ENCODE measurements at regions not wholly inside any gene's neighbourhood (a gene's known extent, or its start where the extent isn't known, plus 50 kb on each side); places are given as distances from the start of the nearest gene placed in this dataset.

- 7 to 25% methylated on average over 2 of the region's 2 CpGs for WGBS, 2 experiments (ENCODE audit: low coverage in 1 of 2, low lambda C conversion rate in 2 of 2, missing lambda C conversion rate in 2 of 2)
- Histone ChIP-seq H3K9me3 (ENCODE audit: low read depth) (peaks cover 3% of the 10 kb centered on the region), H3K36me3 (ENCODE audit: low read depth) (no peaks in the 10 kb centered on the region), H3K4me2 (ENCODE audit: unreplicated experiment) (no peak overlapping the region), H2AFZ (no peak overlapping the region), H3K27ac (no peak overlapping the region), H3K4me1 (ENCODE audit: insufficient read depth) (no peaks in the 10 kb centered on the region), H3K9me2 (ENCODE audit: insufficient read depth) (no peaks in the 10 kb centered on the region; the same call in 1 of the 2 replicates), H4K20me1 (ENCODE audit: insufficient read depth) (no peaks in the 10 kb centered on the region), H3K9ac (no peak overlapping the region), H3F3A (ENCODE audit: insufficient read depth) (no peaks in the 10 kb centered on the region), H3K4me3 (no peak overlapping the region), H3K79me2 (ENCODE audit: insufficient read depth) (no peaks in the 10 kb centered on the region), H3K27me3 (replicated peaks; ENCODE audit: insufficient read depth) (no peaks in the 10 kb centered on the region)
- TF ChIP-seq EZH2 (IDR thresholded peaks at IDR 0.05; ENCODE audit: insufficient read depth, poor library complexity, severe bottlenecking) (no peak), EZH2phosphoT487 (IDR thresholded peaks at IDR 0.05; ENCODE audit: insufficient read depth, low read depth) (no peak)
- DNase-seq = no peak
- in situ Hi-C loops (cut with MboI) = no loop called here
These were observed 374.3 kb downstream of the PCDH7 start for GRCh38 chr4:31094474-31094873.

- no peak overlapping the region for H3K9ac ChIP-seq
- no peak for TF ChIP-seq EZH2 (IDR thresholded peaks at IDR 0.05; ENCODE audit: insufficient read depth, poor library complexity, severe bottlenecking)
- no peak for TF ChIP-seq EZH2phosphoT487 (IDR thresholded peaks at IDR 0.05; ENCODE audit: insufficient read depth, low read depth)
- in situ Hi-C loops (cut with MboI) = no loop called here
- no peak overlapping the region for H3K4me2 ChIP-seq (ENCODE audit: unreplicated experiment)
- no peak for DNase-seq
- H3K9me3 ChIP-seq (ENCODE audit: low read depth) = peaks cover 3% of the 10 kb centered on the region
- no peak overlapping the region for H3K4me3 ChIP-seq
- no peak overlapping the region for H3K27ac ChIP-seq
- WGBS, 2 experiments (ENCODE audit: low coverage in 1 of 2, low lambda C conversion rate in 2 of 2, missing lambda C conversion rate in 2 of 2) = 19 to 26% methylated on average over 6 of the region's 6 CpGs
- H3K79me2 ChIP-seq (ENCODE audit: insufficient read depth) = no peaks in the 10 kb centered on the region
- H3K27me3 ChIP-seq (replicated peaks; ENCODE audit: insufficient read depth) = no peaks in the 10 kb centered on the region
- H3F3A ChIP-seq (ENCODE audit: insufficient read depth) = no peaks in the 10 kb centered on the region
- H3K4me1 ChIP-seq (ENCODE audit: insufficient read depth) = no peaks in the 10 kb centered on the region
- no peaks in the 10 kb centered on the region for H4K20me1 ChIP-seq (ENCODE audit: insufficient read depth)
- no peak overlapping the region for H2AFZ ChIP-seq
- no peaks in the 10 kb centered on the region; the same call in 1 of the 2 replicates for H3K9me2 ChIP-seq (ENCODE audit: insufficient read depth)
- no peaks in the 10 kb centered on the region for H3K36me3 ChIP-seq (ENCODE audit: low read depth)
These were observed 377.8 kb downstream of the PCDH7 start for GRCh38 chr4:31097999-31098398.

- TF ChIP-seq EZH2phosphoT487 (IDR thresholded peaks at IDR 0.05; ENCODE audit: insufficient read depth, low read depth) = no peak
- TF ChIP-seq EZH2 (IDR thresholded peaks at IDR 0.05; ENCODE audit: insufficient read depth, poor library complexity, severe bottlenecking) = no peak
- H3K27me3 ChIP-seq (replicated peaks; ENCODE audit: insufficient read depth) = no peaks in the 10 kb centered on the region
- 3 to 6% methylated on average over 1 of the region's 1 CpG for WGBS, 2 experiments (ENCODE audit: low coverage in 1 of 2, low lambda C conversion rate in 2 of 2, missing lambda C conversion rate in 2 of 2)
- no peak overlapping the region for H3K9ac ChIP-seq
- no peak overlapping the region for H2AFZ ChIP-seq
- in situ Hi-C loops (cut with MboI) = no loop called here
- H3K4me3 ChIP-seq = no peak overlapping the region
- peaks cover 3% of the 10 kb centered on the region for H3K9me3 ChIP-seq (ENCODE audit: low read depth)
- H3F3A ChIP-seq (ENCODE audit: insufficient read depth) = no peaks in the 10 kb centered on the region
- H3K27ac ChIP-seq = no peak overlapping the region
- no peaks in the 10 kb centered on the region for H3K4me1 ChIP-seq (ENCODE audit: insufficient read depth)
- H3K79me2 ChIP-seq (ENCODE audit: insufficient read depth) = no peaks in the 10 kb centered on the region
- H4K20me1 ChIP-seq (ENCODE audit: insufficient read depth) = no peaks in the 10 kb centered on the region
- H3K36me3 ChIP-seq (ENCODE audit: low read depth) = no peaks in the 10 kb centered on the region
- no peak for DNase-seq
- no peaks in the 10 kb centered on the region; the same call in 1 of the 2 replicates for H3K9me2 ChIP-seq (ENCODE audit: insufficient read depth)
- H3K4me2 ChIP-seq (ENCODE audit: unreplicated experiment) = no peak overlapping the region
These were observed 380.4 kb downstream of the PCDH7 start for GRCh38 chr4:31100536-31100935.

GRCh38 chr4:31104043-31104442, 383.9 kb downstream of the PCDH7 start:
- Histone ChIP-seq H3K27me3 (replicated peaks; ENCODE audit: insufficient read depth) (no peaks in the 10 kb centered on the region), H3K36me3 (ENCODE audit: low read depth) (no peaks in the 10 kb centered on the region), H3K4me1 (ENCODE audit: insufficient read depth) (no peaks in the 10 kb centered on the region), H3K4me3 (no peak overlapping the region), H3K27ac (no peak overlapping the region), H3K9me3 (ENCODE audit: low read depth) (no peaks in the 10 kb centered on the region), H3F3A (ENCODE audit: insufficient read depth) (no peaks in the 10 kb centered on the region), H3K4me2 (ENCODE audit: unreplicated experiment) (no peak overlapping the region), H3K9me2 (ENCODE audit: insufficient read depth) (no peaks in the 10 kb centered on the region), H2AFZ (no peak overlapping the region), H4K20me1 (ENCODE audit: insufficient read depth) (no peaks in the 10 kb centered on the region), H3K9ac (no peak overlapping the region), H3K79me2 (ENCODE audit: insufficient read depth) (no peaks in the 10 kb centered on the region)
- in situ Hi-C loops (cut with MboI) = no loop called here
- WGBS, 2 experiments (ENCODE audit: low coverage in 1 of 2, low lambda C conversion rate in 2 of 2, missing lambda C conversion rate in 2 of 2) = 24 to 33% methylated on average over 1 of the region's 1 CpG
- TF ChIP-seq EZH2phosphoT487 (IDR thresholded peaks at IDR 0.05; ENCODE audit: insufficient read depth, low read depth) = no peak
- no peak for TF ChIP-seq EZH2 (IDR thresholded peaks at IDR 0.05; ENCODE audit: insufficient read depth, poor library complexity, severe bottlenecking)
- no peak for DNase-seq

- H3K27me3 ChIP-seq (replicated peaks; ENCODE audit: insufficient read depth) = no peaks in the 10 kb centered on the region
- in situ Hi-C loops (cut with MboI) = no loop called here
- no peak overlapping the region for H3K27ac ChIP-seq
- WGBS, 2 experiments (ENCODE audit: low coverage in 1 of 2, low lambda C conversion rate in 2 of 2, missing lambda C conversion rate in 2 of 2) = 13 to 14% methylated on average over 3 of the region's 3 CpGs
- no peak for DNase-seq
- H3F3A ChIP-seq (ENCODE audit: insufficient read depth) = no peaks in the 10 kb centered on the region
- no peaks in the 10 kb centered on the region for H3K4me1 ChIP-seq (ENCODE audit: insufficient read depth)
- no peaks in the 10 kb centered on the region for H3K79me2 ChIP-seq (ENCODE audit: insufficient read depth)
- no peak overlapping the region for H2AFZ ChIP-seq
- no peaks in the 10 kb centered on the region for H4K20me1 ChIP-seq (ENCODE audit: insufficient read depth)
- no peaks in the 10 kb centered on the region for H3K9me3 ChIP-seq (ENCODE audit: low read depth)
- no peak overlapping the region for H3K4me2 ChIP-seq (ENCODE audit: unreplicated experiment)
- no peaks in the 10 kb centered on the region for H3K9me2 ChIP-seq (ENCODE audit: insufficient read depth)
- H3K9ac ChIP-seq = no peak overlapping the region
- TF ChIP-seq EZH2phosphoT487 (IDR thresholded peaks at IDR 0.05; ENCODE audit: insufficient read depth, low read depth) (no peak), EZH2 (IDR thresholded peaks at IDR 0.05; ENCODE audit: insufficient read depth, poor library complexity, severe bottlenecking) (no peak)
- H3K36me3 ChIP-seq (ENCODE audit: low read depth) = no peaks in the 10 kb centered on the region
- H3K4me3 ChIP-seq = no peak overlapping the region
These were observed 384.4 kb downstream of the PCDH7 start for GRCh38 chr4:31104577-31104976.
